H9 (cell line): ENCODE measurements at regions not wholly inside any gene's neighbourhood (a gene's known extent, or its start where the extent isn't known, plus 50 kb on each side); places are given as distances from the start of the nearest gene placed in this dataset.

ENCODE experiments used
- DNase-seq: peaks from one replicate; pipeline ENCODE4 v3.0.0-alpha.2; 2017
- H2AFZ ChIP-seq: one replicate; pipeline ENCODE4 v1.6.1; 2013; ENCODE audit warnings: mild to moderate bottlenecking, low read length, control low read depth, moderate library complexity
- H2AK5ac ChIP-seq: 2 replicates; pipeline ENCODE4 v1.6.1; 2013; ENCODE audit warnings: low read length, control low read depth, mixed read lengths; ENCODE audit not compliant: insufficient read length
- H2BK120ac ChIP-seq: one replicate; pipeline ENCODE4 v1.6.1; 2013; ENCODE audit warnings: low read depth, mild to moderate bottlenecking, low read length, control low read depth, inconsistent platforms; ENCODE audit not compliant: poor library complexity, severe bottlenecking
- H2BK12ac ChIP-seq: 2 replicates; pipeline ENCODE4 v1.6.1; 2013; ENCODE audit warnings: low read length, control low read depth, mixed read lengths, low read depth; ENCODE audit not compliant: insufficient read length
- H2BK15ac ChIP-seq: 2 replicates; pipeline ENCODE4 v1.6.1; 2013; ENCODE audit warnings: low read depth, low read length, control low read depth
- H2BK20ac ChIP-seq: one replicate; pipeline ENCODE4 v1.6.1; 2013; ENCODE audit warnings: low read depth, mild to moderate bottlenecking, low read length, control low read depth, inconsistent platforms; ENCODE audit not compliant: poor library complexity, severe bottlenecking
- H2BK5ac ChIP-seq: 2 replicates; pipeline ENCODE4 v1.6.1; 2013; ENCODE audit warnings: low read length, control low read depth, mixed read lengths; ENCODE audit not compliant: insufficient read length
- H3K14ac ChIP-seq: 2 replicates; pipeline ENCODE4 v1.6.1; 2013; ENCODE audit warnings: low read length, control low read depth; ENCODE audit not compliant: insufficient read depth
- H3K18ac ChIP-seq: 2 replicates; pipeline ENCODE4 v1.6.1; 2013; ENCODE audit warnings: low read depth, mild to moderate bottlenecking, mixed read lengths, low read length, control low read depth; ENCODE audit not compliant: insufficient read length
- H3K23ac ChIP-seq: 2 replicates; pipeline ENCODE4 v1.6.1; 2013; ENCODE audit warnings: low read length, control low read depth, mixed read lengths, low read depth; ENCODE audit not compliant: insufficient read length
- H3K23me2 ChIP-seq: 2 replicates; pipeline ENCODE4 v1.6.1; 2013; ENCODE audit warnings: low read depth, mild to moderate bottlenecking, mixed read lengths, low read length, control low read depth; ENCODE audit not compliant: insufficient read length, poor library complexity, severe bottlenecking
- H3K27ac ChIP-seq: 2 replicates; pipeline ENCODE4 v1.5.1; 2013; ENCODE audit warnings: low read length, control low read depth, mixed read lengths, low read depth; ENCODE audit not compliant: insufficient read length
- H3K27me3 ChIP-seq: 2 replicates; pipeline ENCODE4 v1.6.1; 2013; ENCODE audit warnings: low read length, control low read depth, inconsistent platforms; ENCODE audit not compliant: insufficient read depth
- H3K4ac ChIP-seq: 2 replicates; pipeline ENCODE4 v1.6.1; 2013; ENCODE audit warnings: low read depth, mild to moderate bottlenecking, control low read depth, inconsistent platforms, low read length, moderate library complexity
- H3K4me1 ChIP-seq: 2 replicates; pipeline ENCODE4 v1.6.1; 2013; ENCODE audit warnings: low read length, control low read depth, inconsistent platforms; ENCODE audit not compliant: insufficient read depth
- H3K4me2 ChIP-seq: 2 replicates; pipeline ENCODE4 v1.6.1; 2013; ENCODE audit warnings: low read length, control low read depth, mixed read lengths; ENCODE audit not compliant: insufficient read length, insufficient read depth
- H3K56ac ChIP-seq: 2 replicates; pipeline ENCODE4 v1.6.1; 2013; ENCODE audit warnings: low read depth, mild to moderate bottlenecking, mixed read lengths, low read length, control low read depth; ENCODE audit not compliant: insufficient read length
- H3K79me1 ChIP-seq: 2 replicates; pipeline ENCODE4 v1.6.1; 2013; ENCODE audit warnings: low read depth, mild to moderate bottlenecking, moderate library complexity, low read length, control low read depth, inconsistent platforms; ENCODE audit not compliant: insufficient read depth, poor library complexity, severe bottlenecking
- H3K79me2 ChIP-seq: 2 replicates; pipeline ENCODE4 v1.6.1; 2013; ENCODE audit warnings: low read length, control low read depth, inconsistent platforms; ENCODE audit not compliant: insufficient read depth
- H3K9ac ChIP-seq: 2 replicates; pipeline ENCODE4 v1.6.1; 2013; ENCODE audit warnings: low read length, control low read depth, mixed read lengths; ENCODE audit not compliant: insufficient read length; ENCODE audit errors: extremely low read depth
- H3K9me3 ChIP-seq: one replicate; pipeline ENCODE4 v1.6.1; 2013; ENCODE audit warnings: low read depth, low read length, inconsistent platforms; ENCODE audit not compliant: control insufficient read depth
- H3T11ph ChIP-seq: one replicate; pipeline ENCODE4 v1.6.1; 2013; ENCODE audit warnings: mild to moderate bottlenecking, low read length, control low read depth, inconsistent platforms
- H4K20me1 ChIP-seq: one replicate; pipeline ENCODE4 v1.6.1; 2013; ENCODE audit not compliant: control insufficient read depth, insufficient read length, insufficient read depth
- H4K5ac ChIP-seq: 2 replicates; pipeline ENCODE4 v1.6.1; 2013; ENCODE audit warnings: low read depth, mild to moderate bottlenecking, mixed read lengths, low read length, control low read depth; ENCODE audit not compliant: insufficient read length
- H4K8ac ChIP-seq: replicated peaks from 2 replicates; pipeline ENCODE4 v1.6.1; 2013; ENCODE audit warnings: low read length, control low read depth, mixed read lengths, low read depth; ENCODE audit not compliant: insufficient read length
- H4K91ac ChIP-seq: 2 replicates; pipeline ENCODE4 v1.6.1; 2013; ENCODE audit warnings: low read depth, mild to moderate bottlenecking, moderate library complexity, mixed read lengths, low read length, control low read depth; ENCODE audit not compliant: insufficient read length
- H3K27ac Mint-ChIP-seq, 3 experiments: 2 replicates in 2 of 3; 3 replicates in 1 of 3; pipeline ENCODE4 v1.8.0; 2020 to 2021; ENCODE audit warnings: mixed read lengths in 3 of 3, mild to moderate bottlenecking in 1 of 3, moderate library complexity in 1 of 3
- H3K27me3 Mint-ChIP-seq: 2 replicates; pipeline ENCODE4 v1.8.0; 2021; ENCODE audit warnings: low read depth, mild to moderate bottlenecking, moderate library complexity, mixed read lengths
- H3K36me3 Mint-ChIP-seq, 3 experiments: 2 replicates in 2 of 3; 3 replicates in 1 of 3; pipeline ENCODE4 v1.8.0; 2020 to 2021; ENCODE audit warnings: low read depth in 3 of 3, mixed read lengths in 3 of 3; ENCODE audit not compliant: insufficient read depth in 1 of 3
- H3K4me1 Mint-ChIP-seq, 2 experiments: 2 replicates each; pipeline ENCODE4 v1.8.0; 2020; ENCODE audit warnings: mixed read lengths in 2 of 2
- H3K4me3 Mint-ChIP-seq, 2 experiments: 2 replicates in 1 of 2; 3 replicates in 1 of 2; pipeline ENCODE4 v1.8.0; 2020 to 2021; ENCODE audit warnings: mild to moderate bottlenecking in 2 of 2, mixed read lengths in 2 of 2, moderate library complexity in 1 of 2
- H3K9me3 Mint-ChIP-seq, 2 experiments: 2 replicates in 1 of 2; 3 replicates in 1 of 2; pipeline ENCODE4 v1.8.0; 2020; ENCODE audit warnings: mild to moderate bottlenecking in 2 of 2, mixed read lengths in 2 of 2, moderate library complexity in 1 of 2
- CTCF ChIP-seq: fragments of 200-600 bp; sonication (generic); conservative IDR thresholded peaks from 3 replicates; pipeline ENCODE4 v1.8.0; 2021; ENCODE audit warnings: antibody characterized with exemption, mild to moderate bottlenecking
- WGBS: extraction: QIAGEN DNeasy Blood & Tissue Kit; methylation state at CpG from one replicate; pipeline ENCODE4 v1.1.7; 2013; ENCODE audit warnings: missing lambda C conversion rate, low lambda C conversion rate, mixed read lengths; ENCODE audit not compliant: insufficient read length; ENCODE audit errors: extremely low coverage; 5-methylcytosine and 5-hydroxymethylcytosine counted together

GRCh38 chr13:88649855-88650254, 978.7 kb downstream of the SLITRK5 start:
- Histone ChIP-seq H3K27ac (no peak overlapping the region), H3K56ac (no peak overlapping the region), H3K9ac (no peak overlapping the region), H2BK15ac (no peak overlapping the region), H2BK20ac (no peak overlapping the region), H3K79me1 (no peaks in the 10 kb centered on the region), H3K9me3 (no peaks in the 10 kb centered on the region), H2AK5ac (no peak overlapping the region), H3K23ac (no peak overlapping the region), H3K27me3 (no peaks in the 10 kb centered on the region), H4K91ac (no peak overlapping the region), H4K8ac (no peak overlapping the region), H3K23me2 (no peaks in the 10 kb centered on the region), H2BK5ac (no peak overlapping the region), H3K18ac (no peak overlapping the region), H4K20me1 (no peaks in the 10 kb centered on the region), H3K4me2 (no peak overlapping the region), H3K79me2 (no peaks in the 10 kb centered on the region), H2BK120ac (no peak overlapping the region), H3K14ac (no peak overlapping the region), H4K5ac (no peak overlapping the region), H2AFZ (no peak overlapping the region), H3K4me1 (no peaks in the 10 kb centered on the region), H2BK12ac (no peak overlapping the region), H3K4ac (no peak overlapping the region), H3T11ph (no peak overlapping the region)
- H3K27me3 Mint-ChIP-seq: no peaks in the 10 kb centered on the region
- no peak for TF ChIP-seq CTCF
- no peak for DNase-seq
- H3K27ac Mint-ChIP-seq: no peak overlapping the region; a peak in 1 of 7 replicates
- H3K4me1 Mint-ChIP-seq: no peaks in the 10 kb centered on the region
- WGBS: no CpG with 5 or more reads among the region's 4 CpGs
- no peak overlapping the region for H3K4me3 Mint-ChIP-seq
- H3K9me3 Mint-ChIP-seq: peaks cover 5 to 7% of the 10 kb centered on the region in 2 experiments; a peak in 4 of 5 replicates
- peaks cover 0 to 4% (median 2%) of the 10 kb centered on the region in 3 experiments; a peak in 6 of 7 replicates for H3K36me3 Mint-ChIP-seq
